Naive thymus-derived CD4-positive, alpha-beta T cell (primary cell): ENCODE measurements at regions not wholly inside any gene's neighbourhood (a gene's known extent, or its start where the extent isn't known, plus 50 kb on each side); places are given as distances from the start of the nearest gene placed in this dataset.

Experiments
- ATAC-seq: fragments of 150-1000 bp; cut with Tn5 transposase; 2 replicates; pipeline ENCODE4 v1.10.0; 2021; ENCODE audit warnings: mild to moderate bottlenecking, moderate library complexity
- CTCF ChIA-PET: fragments of 350-600 bp; sonication (Branson Sonifier 250); formaldehyde crosslinking; loops from one replicate; lab custom pipeline; 2021; ENCODE audit warnings: antibody characterized with exemption; lab: Charles Lee
- POLR2A ChIA-PET: fragments of 350-600 bp; sonication (Branson Sonifier 250); formaldehyde crosslinking; loops from one replicate; lab custom pipeline; 2021; ENCODE audit warnings: antibody characterized with exemption, inconsistent platforms; lab: Charles Lee
- DNase-seq, 9 donors: peaks; one replicate each; pipeline versions ENCODE4 v3.0.0 to v3.0.0-alpha.2; 2020 to 2022; ENCODE audit warnings: mixed read lengths in 1 of 9
- H3K27ac ChIP-seq: one replicate; pipeline ENCODE4 v1.7.0; 2013; ENCODE audit warnings: mild to moderate bottlenecking, low read depth, low read length, moderate library complexity
- H3K27me3 ChIP-seq, 2 donors: one replicate each; pipeline ENCODE4 v1.7.0; 2013; ENCODE audit warnings: low read length in 2 of 2, mild to moderate bottlenecking in 2 of 2, moderate library complexity in 2 of 2; ENCODE audit not compliant: control insufficient read depth in 2 of 2, insufficient read depth in 2 of 2
- H3K36me3 ChIP-seq, 3 experiments: 1 replicate in 2 of 3; 2 replicates in 1 of 3; pipeline ENCODE4 v1.7.0; 2013; ENCODE audit warnings: low read length in 3 of 3, mild to moderate bottlenecking in 3 of 3, moderate library complexity in 1 of 3; ENCODE audit not compliant: insufficient read depth in 3 of 3, control insufficient read depth in 2 of 3
- H3K4me1 ChIP-seq, 2 donors: one replicate each; pipeline ENCODE4 v1.7.0; 2013; ENCODE audit warnings: low read length in 2 of 2, mild to moderate bottlenecking in 2 of 2, moderate library complexity in 1 of 2; ENCODE audit not compliant: control insufficient read depth in 2 of 2, insufficient read depth in 2 of 2
- H3K4me3 ChIP-seq: 2 replicates; pipeline ENCODE4 v1.7.0; 2013; ENCODE audit warnings: mild to moderate bottlenecking, low read length
- H3K9me3 ChIP-seq, 3 experiments: 1 replicate in 2 of 3; 2 replicates in 1 of 3; pipeline ENCODE4 v1.7.0; 2013; ENCODE audit warnings: low read length in 3 of 3; ENCODE audit not compliant: control insufficient read depth in 2 of 3
- H3K27ac Mint-ChIP-seq, 9 donors: one replicate each; pipeline ENCODE4 v1.8.0; 2020 to 2022; ENCODE audit warnings: mixed read lengths in 9 of 9, mild to moderate bottlenecking in 8 of 9, moderate library complexity in 5 of 9, inconsistent platforms in 2 of 9
- H3K27me3 Mint-ChIP-seq, 5 donors: one replicate each; pipeline ENCODE4 v1.8.0; 2021 to 2022; ENCODE audit warnings: mixed read lengths in 5 of 5, mild to moderate bottlenecking in 1 of 5
- H3K36me3 Mint-ChIP-seq, 5 donors: one replicate each; pipeline ENCODE4 v1.8.0; 2020 to 2022; ENCODE audit warnings: mixed read lengths in 5 of 5, mild to moderate bottlenecking in 3 of 5, inconsistent platforms in 1 of 5
- H3K4me1 Mint-ChIP-seq, 7 donors: one replicate each; pipeline ENCODE4 v1.8.0; 2020 to 2022; ENCODE audit warnings: mixed read lengths in 7 of 7, mild to moderate bottlenecking in 3 of 7, inconsistent platforms in 1 of 7
- H3K4me3 Mint-ChIP-seq, 10 donors: one replicate each; pipeline ENCODE4 v1.8.0; 2020 to 2022; ENCODE audit warnings: mild to moderate bottlenecking in 10 of 10, mixed read lengths in 10 of 10, moderate library complexity in 6 of 10, inconsistent platforms in 2 of 10
- H3K9me3 Mint-ChIP-seq, 11 donors: one replicate each; pipeline ENCODE4 v1.8.0; 2020 to 2022; ENCODE audit warnings: mixed read lengths in 11 of 11, mild to moderate bottlenecking in 4 of 11, inconsistent platforms in 1 of 11, moderate library complexity in 1 of 11
- intact Hi-C, 2 donors: fragments of 100-400 bp; cut with micrococcal nuclease; formaldehyde crosslinking; loops; one replicate each; pipeline ENCODE4 v1.15.1; 2023

DNA sequence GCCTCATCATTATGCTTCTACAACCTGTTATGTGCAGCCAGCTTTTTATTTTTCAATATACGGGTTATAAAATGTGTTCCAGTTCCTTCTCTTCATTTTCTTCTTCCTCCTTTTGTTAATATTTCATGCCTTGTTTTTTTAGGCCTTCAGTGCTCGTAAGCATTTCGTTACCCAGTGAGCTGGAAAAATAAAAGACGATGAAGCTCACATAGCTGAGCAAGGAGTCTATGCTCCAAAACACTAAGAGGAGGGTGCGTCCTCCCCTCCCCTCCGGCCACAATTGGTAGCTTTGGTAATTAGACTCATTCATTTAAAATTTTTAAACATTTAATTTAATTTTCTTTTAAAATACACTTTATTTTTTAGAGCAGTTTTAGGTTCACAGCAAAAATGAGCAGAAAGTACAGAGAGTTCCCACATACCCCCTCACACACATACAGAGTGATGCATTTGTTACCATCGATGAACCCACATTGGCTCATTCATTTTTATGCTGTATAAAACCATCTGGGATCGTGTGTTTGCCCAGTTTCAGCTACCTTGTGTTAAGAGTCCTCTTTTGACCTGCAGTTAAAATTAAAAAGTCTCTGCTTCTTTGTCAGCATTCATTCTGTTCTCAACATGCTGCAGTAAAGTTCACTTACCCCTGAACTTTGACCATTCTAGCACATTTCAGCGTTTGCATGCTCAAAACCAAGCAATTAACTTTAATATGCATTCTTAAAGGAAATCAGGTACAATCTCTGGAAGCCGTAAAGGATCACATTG lies 223.9 kb downstream of the LACC1 start:
- no peaks in the 10 kb centered on the region for H3K9me3 ChIP-seq
- H3K4me3 ChIP-seq: no peak overlapping the region
- H3K4me1 Mint-ChIP-seq: no peaks in the 10 kb centered on the region
- ChIA-PET POLR2A (interaction anchor here (0.5 kb wide), 1 partner anchor 101 kb away, joined by 3 read pairs; no protein-coding TSS in a partner anchor), CTCF (no interaction called here)
- H3K27me3 Mint-ChIP-seq: peaks cover 6 to 25% (median 15%) of the 10 kb centered on the region in 5 donors
- peaks cover 3 to 24% (median 6%) of the 10 kb centered on the region in 11 donors for H3K9me3 Mint-ChIP-seq
- no peak overlapping the region for H3K27ac ChIP-seq
- intact Hi-C loops: no loop called here
- DNase-seq (no peak), ATAC-seq (no peak)
- no peaks in the 10 kb centered on the region for H3K36me3 ChIP-seq
- no peak overlapping the region for H3K4me3 Mint-ChIP-seq
- H3K36me3 Mint-ChIP-seq: peaks cover 0 to 7% (median 0%) of the 10 kb centered on the region in 5 donors
- H3K27me3 ChIP-seq: no peaks in the 10 kb centered on the region
- no peaks in the 10 kb centered on the region for H3K4me1 ChIP-seq
- H3K27ac Mint-ChIP-seq: no peak overlapping the region

DNA sequence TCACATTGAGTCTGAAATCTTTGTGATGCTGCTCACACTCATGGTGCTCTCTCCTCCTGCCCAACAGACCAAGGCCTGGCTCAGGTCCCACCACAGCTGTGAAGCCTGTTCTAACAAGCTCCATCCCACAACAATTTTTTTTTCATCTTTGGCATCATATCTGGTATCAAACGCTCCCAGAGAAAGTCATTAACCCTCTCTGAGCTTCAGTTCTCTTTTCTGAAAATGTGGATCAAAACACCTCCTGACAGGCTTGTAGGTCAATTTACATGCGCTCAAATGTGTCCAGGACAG lies 224.4 kb downstream of the LACC1 start:
- Mint-ChIP-seq H3K4me3 (no peak overlapping the region), H3K4me1 (no peaks in the 10 kb centered on the region), H3K27ac (no peak overlapping the region), H3K9me3 (peaks cover 3 to 24% (median 6%) of the 10 kb centered on the region in 11 donors), H3K36me3 (peaks cover 0 to 7% (median 0%) of the 10 kb centered on the region in 5 donors), H3K27me3 (peaks cover 6 to 23% (median 15%) of the 10 kb centered on the region in 5 donors)
- H3K9me3 ChIP-seq: no peaks in the 10 kb centered on the region
- H3K27ac ChIP-seq: no peak overlapping the region
- ChIA-PET POLR2A (no interaction called here), CTCF (no interaction called here)
- H3K4me1 ChIP-seq: no peaks in the 10 kb centered on the region
- H3K4me3 ChIP-seq: no peak overlapping the region
- DNase-seq (no peak), ATAC-seq (no peak)
- H3K27me3 ChIP-seq: no peaks in the 10 kb centered on the region
- intact Hi-C loops: no loop called here
- no peaks in the 10 kb centered on the region for H3K36me3 ChIP-seq

DNA sequence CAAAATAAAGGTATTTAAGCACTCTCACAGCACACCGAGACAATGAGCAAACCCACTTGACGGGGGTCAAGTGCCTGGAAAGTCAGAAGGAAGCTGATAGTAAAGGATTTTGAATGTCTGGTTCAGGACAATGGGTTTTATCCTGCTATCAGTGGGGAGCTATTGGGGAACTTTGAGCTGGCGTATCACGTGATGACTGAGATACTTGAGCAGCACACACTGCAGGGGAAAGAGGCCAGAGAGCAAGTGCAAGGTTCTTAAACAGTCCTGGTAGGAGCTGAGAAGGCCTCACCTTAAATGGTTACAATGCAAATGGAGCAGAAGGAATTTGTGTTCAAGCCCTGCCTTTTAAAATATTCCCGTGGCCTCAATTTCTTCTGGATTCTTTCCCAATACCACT lies 225.3 kb downstream of the LACC1 start:
- ATAC-seq (no peak), DNase-seq (no peak)
- CTCF ChIA-PET: no interaction called here
- intact Hi-C loops: no loop called here
- peaks cover 6 to 18% (median 15%) of the 10 kb centered on the region in 5 donors for H3K27me3 Mint-ChIP-seq
- Histone ChIP-seq H3K4me3 (no peak overlapping the region), H3K9me3 (no peaks in the 10 kb centered on the region), H3K27ac (no peak overlapping the region), H3K36me3 (no peaks in the 10 kb centered on the region), H3K27me3 (no peaks in the 10 kb centered on the region), H3K4me1 (no peaks in the 10 kb centered on the region)
- POLR2A ChIA-PET: no interaction called here
- H3K4me1 Mint-ChIP-seq: no peaks in the 10 kb centered on the region
- H3K9me3 Mint-ChIP-seq: peaks cover 3 to 24% (median 6%) of the 10 kb centered on the region in 11 donors
- H3K36me3 Mint-ChIP-seq: peaks cover 0 to 4% (median 0%) of the 10 kb centered on the region in 5 donors
- H3K4me3 Mint-ChIP-seq: no peak overlapping the region
- no peak overlapping the region for H3K27ac Mint-ChIP-seq

- DNase-seq: no peak
- Mint-ChIP-seq H3K27ac (no peak overlapping the region), H3K27me3 (peaks cover 6 to 16% (median 14%) of the 10 kb centered on the region in 5 donors), H3K4me3 (no peak overlapping the region), H3K36me3 (peaks cover 0 to 3% (median 0%) of the 10 kb centered on the region in 5 donors), H3K9me3 (peaks cover 1 to 19% (median 4%) of the 10 kb centered on the region in 11 donors), H3K4me1 (no peaks in the 10 kb centered on the region)
- intact Hi-C loops: no loop called here
- no peaks in the 10 kb centered on the region for H3K27me3 ChIP-seq
- no peak overlapping the region for H3K27ac ChIP-seq
- no peaks in the 10 kb centered on the region for H3K4me1 ChIP-seq
- ChIA-PET CTCF (no interaction called here), POLR2A (no interaction called here)
- H3K36me3 ChIP-seq: no peaks in the 10 kb centered on the region
- no peak for ATAC-seq
- no peak overlapping the region for H3K4me3 ChIP-seq
- H3K9me3 ChIP-seq: no peaks in the 10 kb centered on the region
Observed at GRCh38 chr13:44106266-44107152, 226.8 kb downstream of the LACC1 start.

- Mint-ChIP-seq H3K9me3 (peaks cover 0 to 9% (median 1%) of the 10 kb centered on the region in 11 donors), H3K4me3 (no peak overlapping the region), H3K36me3 (peaks cover 0 to 3% (median 0%) of the 10 kb centered on the region in 5 donors), H3K27ac (no peak overlapping the region), H3K4me1 (no peaks in the 10 kb centered on the region), H3K27me3 (peaks cover 6 to 16% (median 11%) of the 10 kb centered on the region in 5 donors)
- no peak overlapping the region for H3K27ac ChIP-seq
- H3K27me3 ChIP-seq: no peaks in the 10 kb centered on the region
- CTCF ChIA-PET: no interaction called here
- no peak for DNase-seq
- H3K9me3 ChIP-seq: no peaks in the 10 kb centered on the region
- POLR2A ChIA-PET: no interaction called here
- no peaks in the 10 kb centered on the region for H3K36me3 ChIP-seq
- no peaks in the 10 kb centered on the region for H3K4me1 ChIP-seq
- intact Hi-C loops: no loop called here
- no peak for ATAC-seq
- no peak overlapping the region for H3K4me3 ChIP-seq
Observed at GRCh38 chr13:44107357-44108121, 227.8 kb downstream of the LACC1 start.

GRCh38 chr13:44108331-44108858 lies 228.7 kb downstream of the LACC1 start:
- H3K9me3 ChIP-seq: no peaks in the 10 kb centered on the region
- H3K27me3 ChIP-seq: no peaks in the 10 kb centered on the region
- ChIA-PET POLR2A (no interaction called here), CTCF (no interaction called here)
- no peak for DNase-seq
- intact Hi-C loops: no loop called here
- H3K4me1 ChIP-seq: peaks cover 0 to 3% of the 10 kb centered on the region in 2 donors
- H3K4me3 Mint-ChIP-seq: no peak overlapping the region
- peaks cover 0 to 3% (median 0%) of the 10 kb centered on the region in 5 donors for H3K36me3 Mint-ChIP-seq
- H3K4me1 Mint-ChIP-seq: no peaks in the 10 kb centered on the region
- H3K27me3 Mint-ChIP-seq: peaks cover 6 to 16% (median 9%) of the 10 kb centered on the region in 5 donors
- ATAC-seq: no peak
- H3K9me3 Mint-ChIP-seq: peaks cover 0 to 4% (median 0%) of the 10 kb centered on the region in 11 donors
- no peaks in the 10 kb centered on the region for H3K36me3 ChIP-seq
- no peak overlapping the region for H3K27ac Mint-ChIP-seq
- no peak overlapping the region for H3K4me3 ChIP-seq
- no peak overlapping the region for H3K27ac ChIP-seq
